NCI-H2171 (cell line): ENCODE measurements at regions not wholly inside any gene's neighbourhood (a gene's known extent, or its start where the extent isn't known, plus 50 kb on each side); places are given as distances from the start of the nearest gene placed in this dataset.

Experiments used
- DNase-seq: peaks from one replicate; lab custom pipeline; 2025; lab: John Stamatoyannopoulos, UW

DNA sequence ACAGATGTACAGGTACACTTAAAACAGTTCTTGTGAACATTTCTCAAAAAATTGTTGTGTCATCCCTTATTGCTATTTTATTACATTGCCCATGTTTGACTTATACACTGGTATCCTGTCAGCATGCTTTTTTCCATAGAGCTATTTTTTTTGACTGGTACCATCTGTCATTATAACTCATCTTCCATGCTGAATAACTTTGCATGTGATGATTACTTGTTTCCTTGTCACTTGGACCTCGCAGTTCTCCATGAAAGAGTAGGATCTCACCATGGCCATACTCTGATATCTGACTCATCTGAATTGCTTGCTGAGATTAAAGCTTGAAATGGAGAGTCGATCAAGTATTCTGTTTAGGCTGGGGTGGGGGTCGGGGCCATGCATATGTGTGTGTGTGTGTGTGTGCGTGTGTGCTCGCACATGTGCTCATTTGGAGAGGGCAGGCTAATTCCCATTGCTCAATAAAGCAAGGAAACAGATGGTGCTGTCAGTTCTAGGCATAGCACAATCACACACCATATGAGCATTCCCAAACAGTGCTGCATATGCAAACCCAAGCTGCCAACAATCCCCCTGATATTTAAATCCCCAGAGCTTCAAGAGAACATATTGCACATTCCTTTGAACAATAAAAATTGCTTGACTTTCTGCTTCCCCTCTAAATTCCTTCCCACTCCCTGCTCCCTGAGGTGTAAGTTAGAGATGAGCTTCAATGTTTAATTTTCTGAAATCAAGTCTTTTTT lies 62.9 kb downstream of the NHLRC3 start:
- DNase-seq: peak; percentile 77

GRCh38 chr13:39102981-39103490 lies 64.8 kb downstream of the NHLRC3 start:
- no peak for DNase-seq

GRCh38 chr13:39105110-39105509 lies 66.9 kb downstream of the NHLRC3 start:
- DNase-seq: peak; percentile 59

DNA sequence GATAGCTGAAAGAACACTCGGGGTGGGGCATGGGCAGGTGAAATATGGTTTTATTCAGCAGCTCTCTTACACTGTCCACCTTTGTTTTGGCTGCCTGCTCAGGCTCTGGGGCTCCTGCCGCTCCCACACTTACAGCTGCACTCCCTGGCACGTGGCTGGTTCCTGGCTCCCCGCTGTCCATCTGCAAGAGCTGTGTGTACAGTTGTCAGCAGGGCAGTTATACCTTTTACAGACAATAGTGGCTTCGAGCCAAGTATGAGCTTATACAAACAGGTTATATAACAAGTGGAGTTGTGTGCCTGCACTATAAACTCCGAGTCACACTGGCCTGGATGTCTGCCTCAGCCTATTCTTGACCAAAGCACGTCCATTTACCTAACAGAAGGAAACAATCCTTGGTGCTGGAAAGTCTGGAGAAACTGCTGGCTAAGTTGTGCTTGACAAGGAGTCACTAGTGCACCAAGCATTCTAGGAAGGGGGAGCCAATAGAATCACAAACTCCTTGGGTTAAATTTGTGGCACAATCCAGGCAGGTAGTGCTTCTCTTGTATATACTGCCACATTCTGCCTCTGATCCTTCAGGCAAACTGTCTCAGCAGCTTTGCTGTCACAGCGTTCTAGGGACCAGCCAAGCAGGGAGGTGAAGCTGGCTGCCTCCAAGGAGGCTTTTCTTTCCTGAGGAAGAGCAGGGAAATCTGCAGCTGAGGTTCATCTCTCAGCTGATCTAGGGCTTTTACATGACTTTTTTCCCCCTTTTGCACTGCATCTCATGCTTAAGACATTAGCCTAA lies 68.2 kb downstream of the NHLRC3 start:
- DNase-seq: no peak

DNA sequence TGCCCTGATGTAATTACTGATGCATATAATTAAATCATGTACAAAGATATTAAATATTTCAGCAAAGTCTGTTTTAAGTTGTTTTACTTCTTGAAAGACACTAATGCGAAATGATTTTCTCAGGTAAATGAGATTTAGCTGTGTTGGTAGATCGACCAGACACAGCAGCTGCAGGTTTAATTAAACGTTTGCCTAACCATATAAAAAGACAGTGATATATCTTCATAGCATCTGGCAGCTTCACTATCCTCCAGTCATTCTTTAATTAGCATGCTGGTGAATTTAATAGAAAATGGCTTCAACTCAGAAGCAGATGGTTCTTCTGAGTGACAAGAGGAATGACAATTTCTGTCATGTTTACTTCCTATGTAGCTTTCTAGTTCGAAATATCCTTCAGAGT lies 69.3 kb downstream of the NHLRC3 start:
- peak; percentile 13 for DNase-seq

DNA sequence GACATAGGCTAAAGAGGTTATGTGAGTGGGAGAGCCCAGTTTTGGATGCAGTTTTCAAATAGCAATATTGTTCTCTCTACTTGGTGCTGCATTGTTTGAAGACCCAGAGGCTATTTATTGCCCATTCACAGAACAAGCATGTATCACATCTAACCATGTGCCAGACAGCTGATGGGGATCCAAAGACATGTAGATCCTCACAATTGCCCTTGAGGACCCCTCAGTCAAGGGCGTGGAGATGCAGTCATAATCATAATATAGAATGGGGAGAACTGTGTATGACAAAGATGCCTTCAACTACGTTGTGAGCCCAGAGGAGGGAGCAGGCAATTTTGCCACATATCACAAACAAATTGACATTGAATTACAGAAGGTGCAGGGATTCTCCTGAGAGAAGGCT lies 70.5 kb downstream of the NHLRC3 start:
- DNase-seq: no peak

- DNase-seq: no peak
These were observed 72.4 kb downstream of the NHLRC3 start for GRCh38 chr13:39110518-39111097.

DNA sequence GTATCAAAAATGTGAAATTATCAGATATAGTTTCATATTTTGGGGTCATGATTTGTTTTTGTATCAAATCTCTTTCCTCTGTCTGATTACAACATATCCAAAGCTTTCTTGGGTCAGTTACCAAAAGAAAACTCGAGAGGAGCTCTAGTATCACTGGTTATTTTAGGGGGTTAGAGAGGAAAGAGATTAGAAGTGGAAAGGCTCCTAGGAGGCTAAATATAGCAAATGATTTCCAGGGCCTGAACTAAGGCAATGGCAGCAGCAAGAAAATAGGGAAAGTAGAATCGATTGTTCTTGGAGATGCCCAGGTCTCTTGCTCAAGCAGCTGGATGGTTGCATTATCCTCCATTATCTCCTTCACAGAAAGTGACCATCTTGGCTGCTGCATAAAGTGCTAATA lies 72.9 kb downstream of the NHLRC3 start:
- DNase-seq: no peak

- DNase-seq: no peak
These were observed 81.2 kb downstream of the NHLRC3 start for GRCh38 chr13:39119422-39119821.

GRCh38 chr13:39123578-39123977 lies 85.3 kb downstream of the NHLRC3 start:
- DNase-seq: no peak

- no peak for DNase-seq
These were observed 91.0 kb downstream of the NHLRC3 start for GRCh38 chr13:39129213-39129612.

GRCh38 chr13:39130301-39130700 lies 92.0 kb downstream of the NHLRC3 start:
- no peak for DNase-seq

DNA sequence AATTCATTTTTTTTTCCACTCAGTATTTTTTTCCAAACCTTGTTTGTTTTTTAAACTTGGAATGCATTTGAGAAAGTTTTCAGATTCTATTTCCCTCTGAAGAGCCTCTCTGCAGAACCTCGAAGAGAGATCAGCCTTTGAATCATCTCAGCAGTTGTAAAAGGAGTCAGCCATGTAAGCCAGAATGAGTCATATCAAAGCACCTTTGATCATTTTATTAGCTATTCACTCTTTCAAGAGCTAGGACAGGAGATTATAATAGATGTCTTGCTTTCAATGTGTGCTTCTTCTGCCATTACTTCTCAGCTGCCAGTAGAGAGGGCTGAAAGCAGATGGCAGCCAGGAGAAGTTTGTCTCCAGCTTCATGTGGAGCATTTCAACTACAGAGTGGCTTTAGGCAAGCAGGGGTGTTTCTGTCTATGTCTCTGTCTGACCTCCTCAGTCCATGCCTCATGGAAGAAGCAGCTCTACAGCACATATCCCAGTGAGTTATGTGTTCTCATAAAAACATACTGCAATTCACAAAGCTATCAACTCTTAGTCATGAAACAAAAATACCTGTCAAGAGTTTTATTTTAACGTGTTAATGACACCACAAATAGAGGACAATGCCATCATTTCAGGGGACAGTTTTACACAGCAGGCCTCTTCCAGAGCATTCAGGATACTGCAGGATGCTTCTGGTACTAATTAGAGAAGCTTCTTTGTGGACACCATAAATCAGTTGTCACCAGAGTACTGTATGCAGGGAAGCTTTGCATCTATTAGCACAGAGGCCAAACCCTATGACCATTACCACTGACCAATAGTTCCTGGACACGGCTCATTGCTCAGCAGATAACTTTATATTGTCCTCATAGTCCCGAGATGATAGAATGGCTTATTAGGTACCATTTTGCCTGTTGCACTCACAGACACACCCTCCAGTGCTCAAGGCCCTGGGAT lies 94.3 kb downstream of the NHLRC3 start:
- no peak for DNase-seq

- no peak for DNase-seq
These were observed 95.5 kb downstream of the NHLRC3 start for GRCh38 chr13:39133781-39134180.

DNA sequence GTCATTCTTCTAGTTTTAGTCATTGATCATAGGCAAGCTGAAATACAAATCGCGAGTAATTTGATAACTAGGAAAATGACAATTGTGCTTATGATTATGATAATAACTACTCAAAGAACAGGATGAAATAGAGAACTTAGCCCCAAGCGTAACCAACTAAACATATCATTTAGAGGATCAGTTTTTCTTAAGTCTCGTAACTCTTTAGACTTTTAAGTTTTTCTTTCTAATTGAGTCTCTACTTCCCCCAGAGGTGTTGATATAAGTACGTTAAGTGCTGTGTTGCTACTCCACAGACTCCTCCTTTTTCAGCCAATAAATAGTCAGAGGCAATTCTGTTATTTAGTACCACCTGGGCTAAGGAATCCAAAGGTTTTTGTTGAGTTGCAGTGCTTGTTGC lies 96.3 kb downstream of the NHLRC3 start:
- DNase-seq: no peak

DNA sequence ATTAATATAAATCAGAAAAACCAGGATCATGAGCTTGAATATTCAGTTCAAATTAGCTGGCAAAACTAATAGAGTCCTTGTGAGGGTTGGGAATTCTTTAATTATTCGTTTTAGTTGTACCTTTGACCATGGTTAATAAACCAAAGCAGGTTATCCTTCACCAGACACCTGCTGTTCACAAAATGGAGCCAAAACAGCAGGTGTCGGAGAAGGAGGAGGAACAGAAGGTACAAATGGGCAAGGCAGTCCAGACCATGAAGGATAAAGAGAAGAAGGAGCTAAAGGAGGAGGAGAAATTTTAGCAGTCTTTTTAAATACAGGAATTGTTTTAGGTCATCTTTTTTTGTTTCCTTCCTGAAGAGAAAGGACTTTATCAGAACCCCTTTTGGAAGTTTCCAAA lies 106.1 kb downstream of the NHLRC3 start:
- no peak for DNase-seq

GRCh38 chr13:39144941-39145533 lies 106.8 kb downstream of the NHLRC3 start:
- DNase-seq: no peak

GRCh38 chr13:39148513-39148961 lies 110.3 kb downstream of the NHLRC3 start:
- DNase-seq: no peak

- DNase-seq: no peak
These were observed 111.6 kb downstream of the NHLRC3 start for GRCh38 chr13:39149896-39150295.

- no peak for DNase-seq
These were observed 115.8 kb downstream of the NHLRC3 start for GRCh38 chr13:39154041-39154440.

GRCh38 chr13:39159393-39159792 lies 121.1 kb downstream of the NHLRC3 start:
- no peak for DNase-seq
